Caco-2 (cell line): ENCODE measurements at regions not wholly inside any gene's neighbourhood (a gene's known extent, or its start where the extent isn't known, plus 50 kb on each side); places are given as distances from the start of the nearest gene placed in this dataset.
"Not testable (repeated sequence)": the region's sequence is repeated elsewhere in the genome, so short reads cannot be mapped to it uniquely, and the experiment has no call there.

Experiments used
- BruUV-seq: library from RNA; stranded (reverse); fragments of 400-500 nt; replicated peaks from 2 replicates; lab custom pipeline; 2021; lab: Mats Ljungman, UMichigan
- CTCF ChIA-PET: fragments of 300-600 bp; sonication (Branson Sonifier 250); formaldehyde crosslinking; loops from one replicate; lab custom pipeline; 2022; ENCODE audit warnings: antibody characterized with exemption; lab: Charles Lee
- POLR2A ChIA-PET: fragments of 300-600 bp; sonication (Branson Sonifier 250); formaldehyde crosslinking; loops from one replicate; lab custom pipeline; 2022; ENCODE audit warnings: antibody characterized with exemption; lab: Charles Lee
- DNase-seq, 2 experiments: peaks; one replicate each; pipeline versions ENCODE4 v3.0.0 to v3.0.0-alpha.2; 2020 to 2022
- H3K27me3 ChIP-seq: replicated peaks from 2 replicates; pipeline ENCODE4 v1.6.0; 2011; ENCODE audit warnings: low read length; ENCODE audit not compliant: control insufficient read depth, insufficient read depth
- H3K36me3 ChIP-seq: 2 replicates; pipeline ENCODE4 v1.5.1; 2011; ENCODE audit warnings: low read length; ENCODE audit not compliant: control insufficient read depth, insufficient read depth
- H3K4me1 ChIP-seq: fragments of 250-450 bp; sonication (Bioruptor Pico); 2 replicates; pipeline ENCODE4 v1.5.1; 2020; ENCODE audit warnings: mild to moderate bottlenecking
- H3K4me3 ChIP-seq: 2 replicates; pipeline ENCODE4 v1.5.1; 2011; ENCODE audit warnings: low read depth, mild to moderate bottlenecking, control low read depth, low read length
- H3K9me3 ChIP-seq: fragments of 250-450 bp; sonication (Bioruptor Pico); 2 replicates; pipeline ENCODE4 v1.5.1; 2020; ENCODE audit warnings: mild to moderate bottlenecking, moderate library complexity
- H3K27ac Mint-ChIP-seq: one replicate; pipeline ENCODE4 v1.8.0; 2022; ENCODE audit warnings: mixed read lengths; ENCODE audit not compliant: unreplicated experiment
- H3K27me3 Mint-ChIP-seq: one replicate; pipeline ENCODE4 v1.8.0; 2022; ENCODE audit warnings: mixed read lengths; ENCODE audit not compliant: insufficient read depth, unreplicated experiment
- H3K36me3 Mint-ChIP-seq: one replicate; pipeline ENCODE4 v1.8.0; 2022; ENCODE audit warnings: mild to moderate bottlenecking, mixed read lengths; ENCODE audit not compliant: insufficient read depth, unreplicated experiment
- H3K4me1 Mint-ChIP-seq: one replicate; pipeline ENCODE4 v1.8.0; 2022; ENCODE audit warnings: low read depth, mixed read lengths; ENCODE audit not compliant: unreplicated experiment
- H3K4me3 Mint-ChIP-seq: one replicate; pipeline ENCODE4 v1.8.0; 2022; ENCODE audit warnings: mild to moderate bottlenecking, moderate library complexity, mixed read lengths; ENCODE audit not compliant: unreplicated experiment
- H3K9me3 Mint-ChIP-seq: one replicate; pipeline ENCODE4 v1.8.0; 2022; ENCODE audit warnings: mixed read lengths; ENCODE audit not compliant: unreplicated experiment
- CTCF ChIP-seq, 2 experiments: fragments of 200-600 bp in 1 of 2; IDR thresholded peaks; 1 replicate in 1 of 2; 2 replicates in 1 of 2; pipeline versions ENCODE4 v1.5.1 to v1.8.0; 2011 to 2022; ENCODE audit warnings: antibody characterized with exemption in 1 of 2, control low read depth in 1 of 2, inconsistent platforms in 1 of 2, low read depth in 1 of 2, low read length in 1 of 2, mild to moderate bottlenecking in 1 of 2, moderate library complexity in 1 of 2; ENCODE audit not compliant: insufficient read depth in 1 of 2, severe bottlenecking in 1 of 2, unreplicated experiment in 1 of 2
- intact Hi-C: fragments of 100-400 bp; cut with micrococcal nuclease; formaldehyde crosslinking; loops from one replicate; pipeline ENCODE4 v1.10.0; 2022; ENCODE audit not compliant: unreplicated experiment

- peaks cover 5% of the 10 kb centered on the region for H3K27me3 Mint-ChIP-seq
- Histone ChIP-seq H3K36me3 (no peaks in the 10 kb centered on the region), H3K9me3 (no peaks in the 10 kb centered on the region), H3K4me3 (no peak overlapping the region), H3K4me1 (no peaks in the 10 kb centered on the region), H3K27me3 (no peaks in the 10 kb centered on the region)
- H3K4me3 Mint-ChIP-seq, result no peak overlapping the region
- H3K36me3 Mint-ChIP-seq, result no peaks in the 10 kb centered on the region
- H3K27ac Mint-ChIP-seq, result no peak overlapping the region
- ChIA-PET POLR2A (no interaction called here), CTCF (no interaction called here)
- TF ChIP-seq CTCF (IDR thresholded peaks at IDR 0.05; ENCODE audit: insufficient read depth in 1 of 2, low read depth in 1 of 2, low read length in 1 of 2, severe bottlenecking in 1 of 2, unreplicated experiment in 1 of 2), result no peak
- intact Hi-C loops, result no loop called here
- no peaks in the 10 kb centered on the region for H3K4me1 Mint-ChIP-seq
- BruUV-seq, result no TSS peak
- no peak for DNase-seq
- no peaks in the 10 kb centered on the region for H3K9me3 Mint-ChIP-seq
These were observed 303.9 kb upstream of the DLGAP1 start for GRCh38 chr18:4758980-4759379.

GRCh38 chr18:4755848-4756247, 300.7 kb upstream of the DLGAP1 start:
- CTCF ChIA-PET, result no interaction called here
- no peak overlapping the region for H3K4me3 ChIP-seq
- TF ChIP-seq CTCF (IDR thresholded peaks at IDR 0.05; ENCODE audit: insufficient read depth in 1 of 2, low read depth in 1 of 2, low read length in 1 of 2, severe bottlenecking in 1 of 2, unreplicated experiment in 1 of 2), result no peak
- H3K36me3 Mint-ChIP-seq, result no peaks in the 10 kb centered on the region
- no peaks in the 10 kb centered on the region for H3K27me3 ChIP-seq
- no peaks in the 10 kb centered on the region for H3K4me1 ChIP-seq
- no peak overlapping the region for H3K27ac Mint-ChIP-seq
- peaks cover 5% of the 10 kb centered on the region for H3K27me3 Mint-ChIP-seq
- intact Hi-C loops, result no loop called here
- POLR2A ChIA-PET, result no interaction called here
- no peaks in the 10 kb centered on the region for H3K36me3 ChIP-seq
- H3K9me3 Mint-ChIP-seq, result no peaks in the 10 kb centered on the region
- no peak overlapping the region for H3K4me3 Mint-ChIP-seq
- H3K9me3 ChIP-seq, result 0 out of 2 replicates have a peak, but pooled peaks cover 5% of the 10 kb centered on the region
- no TSS peak for BruUV-seq
- DNase-seq, result no peak
- H3K4me1 Mint-ChIP-seq, result no peaks in the 10 kb centered on the region

GRCh38 chr18:4753151-4753550, 298.0 kb upstream of the DLGAP1 start:
- H3K4me1 ChIP-seq, H3K36me3 ChIP-seq, H3K4me3 Mint-ChIP-seq, H3K27me3 ChIP-seq, H3K9me3 Mint-ChIP-seq, H3K9me3 ChIP-seq, H3K27ac Mint-ChIP-seq, intact Hi-C loops, H3K4me3 ChIP-seq, DNase-seq, H3K27me3 Mint-ChIP-seq, BruUV-seq, H3K36me3 Mint-ChIP-seq, CTCF ChIA-PET, H3K4me1 Mint-ChIP-seq, POLR2A ChIA-PET: not testable (repeated sequence)

DNA sequence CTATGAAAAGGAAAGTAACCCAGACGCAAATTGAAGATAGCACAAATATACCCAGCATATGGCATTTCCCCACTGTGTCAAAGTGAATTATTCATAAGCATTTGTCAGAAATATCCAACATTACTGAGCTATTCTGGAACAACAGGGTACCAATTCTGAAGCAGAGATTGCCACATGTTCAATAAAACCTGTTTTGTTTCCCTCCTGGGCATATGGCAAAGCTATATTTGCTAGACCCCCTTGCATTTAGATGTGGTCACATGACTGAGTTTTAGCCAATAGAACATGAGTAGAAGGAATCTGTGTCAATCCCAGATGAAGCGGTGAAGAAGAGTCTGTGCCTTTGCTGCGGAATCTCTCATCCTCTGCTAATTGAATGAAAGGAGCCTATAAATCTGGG, 296.4 kb upstream of the DLGAP1 start:
- peaks cover 3% of the 10 kb centered on the region for H3K27me3 Mint-ChIP-seq
- Histone ChIP-seq H3K36me3 (no peaks in the 10 kb centered on the region), H3K9me3 (0 out of 2 replicates have a peak, but pooled peaks cover 5% of the 10 kb centered on the region), H3K27me3 (no peaks in the 10 kb centered on the region), H3K4me1 (no peaks in the 10 kb centered on the region), H3K4me3 (no peak overlapping the region)
- H3K9me3 Mint-ChIP-seq, result no peaks in the 10 kb centered on the region
- no peaks in the 10 kb centered on the region for H3K36me3 Mint-ChIP-seq
- no peak overlapping the region for H3K4me3 Mint-ChIP-seq
- ChIA-PET POLR2A (no interaction called here), CTCF (no interaction called here)
- TF ChIP-seq CTCF (IDR thresholded peaks at IDR 0.05; ENCODE audit: insufficient read depth in 1 of 2, low read depth in 1 of 2, low read length in 1 of 2, severe bottlenecking in 1 of 2, unreplicated experiment in 1 of 2), result no peak
- no peak overlapping the region for H3K27ac Mint-ChIP-seq
- no peak for DNase-seq
- intact Hi-C loops, result no loop called here
- no peaks in the 10 kb centered on the region for H3K4me1 Mint-ChIP-seq
- BruUV-seq, result no TSS peak
